ENCODE measurements at regions not wholly inside any gene's neighbourhood (a gene's known extent, or its start where the extent isn't known, plus 50 kb on each side); places are given as distances from the start of the nearest gene placed in this dataset.
A peak's percentile ranks its signal among the peaks of the same experiment; 100 is the strongest.
"Not testable (repeated sequence)": the region's sequence is repeated elsewhere in the genome, so short reads cannot be mapped to it uniquely, and the experiment has no call there.

GRCh38 chr18:1751249-1751648 is 820.1 kb downstream of the METTL4 start:
- no peak for DNase-seq (ENCODE audit: low read depth, low spot score)
- no peak overlapping the region for H3K27ac ChIP-seq

GRCh38 chr18:1760901-1761300 is 810.4 kb downstream of the METTL4 start:
- no peak overlapping the region for H3K27ac ChIP-seq
- DNase-seq (ENCODE audit: low read depth, low spot score) = peak; percentile 18

GRCh38 chr18:1774261-1774660 is 797.0 kb downstream of the METTL4 start:
- no peak for DNase-seq (ENCODE audit: low read depth, low spot score)
- no peak overlapping the region for H3K27ac ChIP-seq

- no peak for DNase-seq (ENCODE audit: low read depth, low spot score)
These were observed 793.5 kb downstream of the METTL4 start for GRCh38 chr18:1777843-1778242.

GRCh38 chr18:1778496-1779178 is 792.7 kb downstream of the METTL4 start:
- DNase-seq (ENCODE audit: low read depth, low spot score) = no peak
- no peak overlapping the region for H3K27ac ChIP-seq

More at GRCh38 chr18:1777843-1778242, 793.5 kb downstream of the METTL4 start:
- no peak overlapping the region for H3K27ac ChIP-seq

GRCh38 chr18:1779587-1779986 is 791.7 kb downstream of the METTL4 start:
- no peak overlapping the region for H3K27ac ChIP-seq
- DNase-seq (ENCODE audit: low read depth, low spot score) = no peak

GRCh38 chr18:1784113-1784512 is 787.2 kb downstream of the METTL4 start:
- DNase-seq (ENCODE audit: low read depth, low spot score) = no peak
- H3K27ac ChIP-seq = no peak overlapping the region

GRCh38 chr18:1785980-1786379 is 785.3 kb downstream of the METTL4 start:
- H3K27ac ChIP-seq; DNase-seq (ENCODE audit: low read depth, low spot score): not testable (repeated sequence)

GRCh38 chr18:1796636-1797035 is 774.7 kb downstream of the METTL4 start:
- no peak overlapping the region for H3K27ac ChIP-seq

GRCh38 chr18:1797235-1797634 is 774.1 kb downstream of the METTL4 start:
- no peak for DNase-seq (ENCODE audit: low read depth, low spot score)
- no peak overlapping the region for H3K27ac ChIP-seq

More at GRCh38 chr18:1796636-1797035, 774.7 kb downstream of the METTL4 start:
- no peak for DNase-seq (ENCODE audit: low read depth, low spot score)

- DNase-seq (ENCODE audit: low read depth, low spot score) = no peak
- H3K27ac ChIP-seq = no peak overlapping the region
These were observed 765.8 kb downstream of the METTL4 start for GRCh38 chr18:1805521-1805920.

- no peak overlapping the region for H3K27ac ChIP-seq
- no peak for DNase-seq (ENCODE audit: low read depth, low spot score)
These were observed 764.3 kb downstream of the METTL4 start for GRCh38 chr18:1806884-1807615.

- no peak for DNase-seq (ENCODE audit: low read depth, low spot score)
These were observed 760.0 kb downstream of the METTL4 start for GRCh38 chr18:1811282-1811681.

GRCh38 chr18:1825296-1825695 is 746.0 kb downstream of the METTL4 start:
- no peak overlapping the region for H3K27ac ChIP-seq
- DNase-seq (ENCODE audit: low read depth, low spot score) = no peak

More at GRCh38 chr18:1811282-1811681, 760.0 kb downstream of the METTL4 start:
- H3K27ac ChIP-seq = no peak overlapping the region

GRCh38 chr18:1840878-1841277 is 730.4 kb downstream of the METTL4 start:
- H3K27ac ChIP-seq = no peak overlapping the region
- DNase-seq (ENCODE audit: low read depth, low spot score) = no peak

GRCh38 chr18:1846640-1847039 is 724.7 kb downstream of the METTL4 start:
- no peak for DNase-seq (ENCODE audit: low read depth, low spot score)
- no peak overlapping the region for H3K27ac ChIP-seq

- H3K27ac ChIP-seq = no peak overlapping the region
- DNase-seq (ENCODE audit: low read depth, low spot score) = peak; percentile 78
These were observed 722.6 kb downstream of the METTL4 start for GRCh38 chr18:1848716-1849115.

- no peak for DNase-seq (ENCODE audit: low read depth, low spot score)
These were observed 721.9 kb downstream of the METTL4 start for GRCh38 chr18:1849386-1849785.

GRCh38 chr18:1857281-1857680 is 714.0 kb downstream of the METTL4 start:
- not testable (repeated sequence) for H3K27ac ChIP-seq
- peak; percentile 43 for DNase-seq (ENCODE audit: low read depth, low spot score)

More at GRCh38 chr18:1849386-1849785, 721.9 kb downstream of the METTL4 start:
- no peak overlapping the region for H3K27ac ChIP-seq

GRCh38 chr18:1861473-1861872 is 709.8 kb downstream of the METTL4 start:
- no peak overlapping the region for H3K27ac ChIP-seq
- no peak for DNase-seq (ENCODE audit: low read depth, low spot score)

GRCh38 chr18:1865869-1866268 is 705.4 kb downstream of the METTL4 start:
- DNase-seq (ENCODE audit: low read depth, low spot score) = no peak
- no peak overlapping the region for H3K27ac ChIP-seq

- no peak for DNase-seq (ENCODE audit: low read depth, low spot score)
- H3K27ac ChIP-seq = no peak overlapping the region
These were observed 699.0 kb downstream of the METTL4 start for GRCh38 chr18:1872274-1872673.

Measured in epithelial cell of prostate (primary cell).